GM12878 (cell line): ENCODE measurements at regions not wholly inside any gene's neighbourhood (a gene's known extent, or its start where the extent isn't known, plus 50 kb on each side); places are given as distances from the start of the nearest gene placed in this dataset.

Source experiments
- ATAC-seq: fragments of 200-7000 bp; cut with Tn5 transposase; 3 replicates; pipeline ENCODE4 v1.9.1; 2020; ENCODE audit warnings: mild to moderate bottlenecking, moderate library complexity
- BruUV-seq: library from RNA; stranded (reverse); fragments of 400-500 nt; replicated peaks from 2 replicates; lab custom pipeline; 2021; lab: Mats Ljungman, UMichigan
- CTCF ChIA-PET: fragments of 300-600 bp; sonication (Branson Sonifier 250); formaldehyde crosslinking; extraction: SDS; loops from one replicate; lab custom pipeline; 2021; ENCODE audit warnings: inconsistent platforms; lab: Yijun Ruan, JAX
- POLR2A ChIA-PET: fragments of 350-600 bp; formaldehyde crosslinking; extraction: SDS; loops from one replicate; lab custom pipeline; 2021; ENCODE audit warnings: inconsistent platforms; lab: Charles Lee
- RAD21 ChIA-PET: fragments of 300-600 bp; sonication (Branson Sonifier 250); formaldehyde crosslinking; loops from one replicate; lab custom pipeline; 2023; ENCODE audit warnings: antibody characterized with exemption; ENCODE audit not compliant: unreplicated experiment; lab: Charles Lee
- SMC1A ChIA-PET: fragments of 300-600 bp; sonication (Branson Sonifier 250); formaldehyde crosslinking; loops from one replicate; lab custom pipeline; 2023; ENCODE audit not compliant: unreplicated experiment, uncharacterized antibody; lab: Charles Lee
- DNase-seq: peaks from one replicate; pipeline ENCODE4 v3.0.0-alpha.2; 2011; ENCODE audit warnings: low read depth, low spot score
- FAIRE-seq: peaks from 3 replicates; lab custom pipeline; 2011; peaks lifted over from hg19 to GRCh38; lab: Jason Lieb, UNC
- H2AFZ ChIP-seq: 2 replicates; pipeline ENCODE4 v1.6.0; 2011; ENCODE audit warnings: low read depth, low read length, control low read depth; ENCODE audit not compliant: control insufficient read depth
- H3K27ac ChIP-seq: 2 replicates; pipeline ENCODE4 v1.5.1; 2011; ENCODE audit warnings: control low read depth; ENCODE audit not compliant: control insufficient read depth, insufficient read depth
- H3K27me3 ChIP-seq, 2 experiments: replicated peaks in 1 of 2; 2 replicates each; pipeline versions ENCODE4 v1.6.0 to v1.6.1; 2011; ENCODE audit warnings: low read length in 1 of 2; ENCODE audit not compliant: control insufficient read depth in 2 of 2, insufficient read depth in 2 of 2
- H3K36me3 ChIP-seq, 2 experiments: 2 replicates each; pipeline ENCODE4 v1.5.1; 2011; ENCODE audit warnings: low read length in 1 of 2; ENCODE audit not compliant: control insufficient read depth in 2 of 2, insufficient read depth in 2 of 2
- H3K4me1 ChIP-seq: 2 replicates; pipeline ENCODE4 v1.6.1; 2011; ENCODE audit warnings: mild to moderate bottlenecking, low read length, moderate library complexity, mixed read lengths; ENCODE audit not compliant: control insufficient read depth, insufficient read depth
- H3K4me2 ChIP-seq: 2 replicates; pipeline ENCODE4 v1.6.0; 2011; ENCODE audit warnings: control low read depth; ENCODE audit not compliant: control insufficient read depth, insufficient read depth
- H3K4me3 ChIP-seq: fragments of 200-600 bp; sonication (generic); 2 replicates; pipeline ENCODE4 v1.5.1; 2016
- H3K79me2 ChIP-seq: 2 replicates; pipeline ENCODE4 v1.6.0; 2011; ENCODE audit warnings: low read length; ENCODE audit not compliant: control insufficient read depth, insufficient read depth
- H3K9ac ChIP-seq: 2 replicates; pipeline ENCODE4 v1.8.0; 2011; ENCODE audit warnings: low read length, control low read depth, mixed read lengths; ENCODE audit not compliant: control insufficient read depth, insufficient read depth
- H3K9me3 ChIP-seq: replicated peaks from 3 replicates; pipeline ENCODE4 v1.5.1; 2011; ENCODE audit warnings: mild to moderate bottlenecking, low read length; ENCODE audit not compliant: control insufficient read depth, insufficient read depth
- H4K20me1 ChIP-seq: 2 replicates; pipeline ENCODE4 v1.6.0; 2011; ENCODE audit not compliant: control insufficient read depth, insufficient read depth
- BCL11A ChIP-seq: IDR thresholded peaks from 2 replicates; pipeline ENCODE4 v1.6.1; 2011; ENCODE audit warnings: low read depth, low read length
- CREM ChIP-seq: IDR thresholded peaks from 2 replicates; pipeline ENCODE4 v1.6.1; 2014; ENCODE audit warnings: antibody characterized with exemption, low read depth
- POLR2A ChIP-seq: IDR thresholded peaks from 2 replicates; pipeline ENCODE4 v1.6.1; 2011; ENCODE audit warnings: low read depth, mild to moderate bottlenecking, low read length
- STAT3 ChIP-seq: IDR thresholded peaks from 2 replicates; pipeline ENCODE4 v1.6.1; 2011; ENCODE audit warnings: low read depth, low read length, improper control_type of control experiment
- TCF12 ChIP-seq: IDR thresholded peaks from 2 replicates; pipeline ENCODE4 v1.6.1; 2011; ENCODE audit warnings: low read depth, mild to moderate bottlenecking, low read length
- WGBS: methylation state at CpG from one replicate; pipeline ENCODE4 v1.1.6; 2016; ENCODE audit warnings: low lambda C conversion rate; ENCODE audit not compliant: insufficient replicate concordance, insufficient coverage; ENCODE audit errors: missing lambda C conversion rate; 5-methylcytosine and 5-hydroxymethylcytosine counted together
- in situ Hi-C: fragments of 300-500 bp; cut with MboI; formaldehyde crosslinking; loops from 9 replicates; pipeline ENCODE4 v1.14.3; 2018; ENCODE audit warnings: mixed read lengths
- intact Hi-C: fragments of 100-400 bp; cut with micrococcal nuclease; formaldehyde crosslinking; loops from one replicate; pipeline ENCODE4 v1.14.2; 2022; ENCODE audit not compliant: unreplicated experiment
- TF ChIP-seq, protein P1 (sequence below): fragments of 450-650 bp; IDR thresholded peaks from 2 replicates; pipeline ENCODE4 v1.6.1; 2017; ENCODE audit warnings: borderline replicate concordance

DNA sequence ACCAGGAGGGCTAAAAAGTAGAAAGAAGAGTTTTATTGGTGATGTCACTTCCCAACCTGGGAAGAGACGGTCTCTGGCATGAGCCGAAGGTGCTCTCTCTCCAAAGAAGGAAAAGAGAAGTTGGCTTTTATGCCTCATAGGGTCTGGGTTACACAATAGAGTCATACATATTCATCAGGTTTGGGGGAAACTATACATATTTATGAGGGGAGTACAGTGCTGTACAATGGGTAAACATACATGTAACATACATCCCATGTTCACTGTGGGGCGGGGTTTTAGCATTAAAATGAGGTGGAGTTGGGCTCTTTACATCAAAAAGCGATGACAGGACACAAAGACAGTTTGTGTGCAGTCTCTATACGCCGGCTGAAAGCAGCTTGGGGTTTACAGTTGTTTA is 701.7 kb downstream of the TYW1 start:
- no peaks in the 10 kb centered on the region for H3K9me3 ChIP-seq
- H2AFZ ChIP-seq: no peak overlapping the region
- WGBS: 32% methylated on average over 6 of the region's 6 CpGs
- intact Hi-C loops: loop anchor here (10.0 kb wide), 1 partner anchor 56 kb away; no protein-coding TSS in a partner anchor
- H3K4me3 ChIP-seq: no peak overlapping the region
- in situ Hi-C loops: no loop called here
- H3K9ac ChIP-seq: no peak overlapping the region
- ChIA-PET RAD21 (no interaction called here), CTCF (no interaction called here), SMC1A (no interaction called here), POLR2A (no interaction called here)
- DNase-seq (no peak), ATAC-seq (no peak), FAIRE-seq (no peak)
- no peaks in the 10 kb centered on the region for H3K4me1 ChIP-seq
- H3K4me2 ChIP-seq: no peak overlapping the region
- no TSS peak for BruUV-seq
- H3K27me3 ChIP-seq: no peaks in the 10 kb centered on the region
- no peak overlapping the region for H3K27ac ChIP-seq
- no peaks in the 10 kb centered on the region for H3K36me3 ChIP-seq
- no peaks in the 10 kb centered on the region for H4K20me1 ChIP-seq
- TF ChIP-seq BCL11A: no peak
- TF ChIP-seq CREM: no peak
- H3K79me2 ChIP-seq: no peaks in the 10 kb centered on the region

DNA sequence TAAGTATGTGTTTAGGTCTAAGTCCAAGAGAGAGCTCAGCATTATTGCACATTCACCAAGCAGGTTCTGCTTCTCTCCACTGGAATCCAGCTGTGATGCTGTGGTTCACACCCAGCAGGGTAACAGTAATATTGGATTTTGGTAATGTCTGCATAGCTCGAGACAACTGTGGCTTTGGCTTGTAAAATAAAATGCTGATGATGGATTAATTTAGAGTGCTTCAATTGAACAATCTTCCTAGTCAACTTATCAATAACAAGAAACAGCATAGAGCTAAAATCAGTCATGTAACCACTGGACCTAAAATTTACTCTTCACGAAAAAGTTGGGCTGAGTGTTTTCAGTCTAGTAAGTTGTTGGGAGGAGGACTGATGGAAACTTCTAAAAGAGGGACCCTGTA is 709.2 kb downstream of the TYW1 start:
- H3K4me1 ChIP-seq: no peaks in the 10 kb centered on the region
- H3K79me2 ChIP-seq: no peaks in the 10 kb centered on the region
- RAD21 ChIA-PET: no interaction called here
- in situ Hi-C loops (no loop called here), intact Hi-C loops (no loop called here)
- DNase-seq (no peak), FAIRE-seq (no peak), ATAC-seq (no peak)
- H3K27me3 ChIP-seq: no peaks in the 10 kb centered on the region
- H3K36me3 ChIP-seq: no peaks in the 10 kb centered on the region
- H3K4me3 ChIP-seq: no peak overlapping the region
- no TSS peak for BruUV-seq
- CTCF ChIA-PET: interaction anchor here (1.5 kb wide), 1 partner anchor 328 kb away, joined by 3 read pairs; no protein-coding TSS in a partner anchor
- no peak overlapping the region for H3K4me2 ChIP-seq
- H2AFZ ChIP-seq: no peak overlapping the region
- POLR2A ChIA-PET: no interaction called here
- no peaks in the 10 kb centered on the region; the same call in 2 of the 3 replicates for H3K9me3 ChIP-seq
- SMC1A ChIA-PET: no interaction called here
- no peak overlapping the region for H3K27ac ChIP-seq
- WGBS: 8% methylated on average over 2 of the region's 2 CpGs
- no peak overlapping the region for H3K9ac ChIP-seq
- TF ChIP-seq TCF12 (no peak), STAT3 (no peak), POLR2A (no peak)
- TF ChIP-seq, protein P1, sequence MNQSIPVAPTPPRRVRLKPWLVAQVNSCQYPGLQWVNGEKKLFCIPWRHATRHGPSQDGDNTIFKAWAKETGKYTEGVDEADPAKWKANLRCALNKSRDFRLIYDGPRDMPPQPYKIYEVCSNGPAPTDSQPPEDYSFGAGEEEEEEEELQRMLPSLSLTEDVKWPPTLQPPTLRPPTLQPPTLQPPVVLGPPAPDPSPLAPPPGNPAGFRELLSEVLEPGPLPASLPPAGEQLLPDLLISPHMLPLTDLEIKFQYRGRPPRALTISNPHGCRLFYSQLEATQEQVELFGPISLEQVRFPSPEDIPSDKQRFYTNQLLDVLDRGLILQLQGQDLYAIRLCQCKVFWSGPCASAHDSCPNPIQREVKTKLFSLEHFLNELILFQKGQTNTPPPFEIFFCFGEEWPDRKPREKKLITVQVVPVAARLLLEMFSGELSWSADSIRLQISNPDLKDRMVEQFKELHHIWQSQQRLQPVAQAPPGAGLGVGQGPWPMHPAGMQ: no peak
- no peaks in the 10 kb centered on the region for H4K20me1 ChIP-seq
